ENCODE measurements at regions not wholly inside any gene's neighbourhood (a gene's known extent, or its start where the extent isn't known, plus 50 kb on each side); places are given as distances from the start of the nearest gene placed in this dataset.

GRCh38 chr7:153151766-153152165 is 392.2 kb downstream of the ACTR3B start:
- Histone ChIP-seq H3K4me3 (ENCODE audit: low read depth in 1 of 3, low read length in 3 of 3) (no peak overlapping the region), H3K9me3 (ENCODE audit: control insufficient read depth in 4 of 4, low read length in 3 of 4) (peaks cover 0 to 7% (median 5%) of the 10 kb centered on the region in 4 donors), H3K27me3 (ENCODE audit: control insufficient read depth in 4 of 4, insufficient read depth in 4 of 4, low read length in 3 of 4) (no peaks in the 10 kb centered on the region), H3K4me1 (ENCODE audit: control insufficient read depth in 4 of 4, insufficient read depth in 4 of 4, low read length in 3 of 4) (no peaks in the 10 kb centered on the region), H3K36me3 (ENCODE audit: control insufficient read depth in 4 of 4, insufficient read depth in 3 of 4, low read depth in 1 of 4, low read length in 3 of 4) (no peaks in the 10 kb centered on the region), H3K27ac (ENCODE audit: low read depth in 1 of 2, low read length in 2 of 2) (no peak overlapping the region), H3K9ac (ENCODE audit: low read depth in 1 of 2, low read length in 2 of 2) (no peak overlapping the region)
- TF ChIP-seq, protein P1, sequence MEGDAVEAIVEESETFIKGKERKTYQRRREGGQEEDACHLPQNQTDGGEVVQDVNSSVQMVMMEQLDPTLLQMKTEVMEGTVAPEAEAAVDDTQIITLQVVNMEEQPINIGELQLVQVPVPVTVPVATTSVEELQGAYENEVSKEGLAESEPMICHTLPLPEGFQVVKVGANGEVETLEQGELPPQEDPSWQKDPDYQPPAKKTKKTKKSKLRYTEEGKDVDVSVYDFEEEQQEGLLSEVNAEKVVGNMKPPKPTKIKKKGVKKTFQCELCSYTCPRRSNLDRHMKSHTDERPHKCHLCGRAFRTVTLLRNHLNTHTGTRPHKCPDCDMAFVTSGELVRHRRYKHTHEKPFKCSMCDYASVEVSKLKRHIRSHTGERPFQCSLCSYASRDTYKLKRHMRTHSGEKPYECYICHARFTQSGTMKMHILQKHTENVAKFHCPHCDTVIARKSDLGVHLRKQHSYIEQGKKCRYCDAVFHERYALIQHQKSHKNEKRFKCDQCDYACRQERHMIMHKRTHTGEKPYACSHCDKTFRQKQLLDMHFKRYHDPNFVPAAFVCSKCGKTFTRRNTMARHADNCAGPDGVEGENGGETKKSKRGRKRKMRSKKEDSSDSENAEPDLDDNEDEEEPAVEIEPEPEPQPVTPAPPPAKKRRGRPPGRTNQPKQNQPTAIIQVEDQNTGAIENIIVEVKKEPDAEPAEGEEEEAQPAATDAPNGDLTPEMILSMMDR (IDR thresholded peaks at IDR 0.05; ENCODE audit: low read depth, low read length, missing input control) = no peak
- no peak for TF ChIP-seq FOXA2 (IDR thresholded peaks at IDR 0.05)
- TF ChIP-seq YY1 (IDR thresholded peaks at IDR 0.05) = no peak
- TF ChIP-seq HNF4G (IDR thresholded peaks at IDR 0.05) = no peak
- no peak for TF ChIP-seq TAF1 (conservative IDR thresholded peaks at IDR 0.05)
- TF ChIP-seq, protein P2, sequence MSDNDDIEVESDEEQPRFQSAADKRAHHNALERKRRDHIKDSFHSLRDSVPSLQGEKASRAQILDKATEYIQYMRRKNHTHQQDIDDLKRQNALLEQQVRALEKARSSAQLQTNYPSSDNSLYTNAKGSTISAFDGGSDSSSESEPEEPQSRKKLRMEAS (IDR thresholded peaks at IDR 0.05) = no peak
- TF ChIP-seq ATF3 (IDR thresholded peaks at IDR 0.05) = no peak
- TF ChIP-seq, protein P3, sequence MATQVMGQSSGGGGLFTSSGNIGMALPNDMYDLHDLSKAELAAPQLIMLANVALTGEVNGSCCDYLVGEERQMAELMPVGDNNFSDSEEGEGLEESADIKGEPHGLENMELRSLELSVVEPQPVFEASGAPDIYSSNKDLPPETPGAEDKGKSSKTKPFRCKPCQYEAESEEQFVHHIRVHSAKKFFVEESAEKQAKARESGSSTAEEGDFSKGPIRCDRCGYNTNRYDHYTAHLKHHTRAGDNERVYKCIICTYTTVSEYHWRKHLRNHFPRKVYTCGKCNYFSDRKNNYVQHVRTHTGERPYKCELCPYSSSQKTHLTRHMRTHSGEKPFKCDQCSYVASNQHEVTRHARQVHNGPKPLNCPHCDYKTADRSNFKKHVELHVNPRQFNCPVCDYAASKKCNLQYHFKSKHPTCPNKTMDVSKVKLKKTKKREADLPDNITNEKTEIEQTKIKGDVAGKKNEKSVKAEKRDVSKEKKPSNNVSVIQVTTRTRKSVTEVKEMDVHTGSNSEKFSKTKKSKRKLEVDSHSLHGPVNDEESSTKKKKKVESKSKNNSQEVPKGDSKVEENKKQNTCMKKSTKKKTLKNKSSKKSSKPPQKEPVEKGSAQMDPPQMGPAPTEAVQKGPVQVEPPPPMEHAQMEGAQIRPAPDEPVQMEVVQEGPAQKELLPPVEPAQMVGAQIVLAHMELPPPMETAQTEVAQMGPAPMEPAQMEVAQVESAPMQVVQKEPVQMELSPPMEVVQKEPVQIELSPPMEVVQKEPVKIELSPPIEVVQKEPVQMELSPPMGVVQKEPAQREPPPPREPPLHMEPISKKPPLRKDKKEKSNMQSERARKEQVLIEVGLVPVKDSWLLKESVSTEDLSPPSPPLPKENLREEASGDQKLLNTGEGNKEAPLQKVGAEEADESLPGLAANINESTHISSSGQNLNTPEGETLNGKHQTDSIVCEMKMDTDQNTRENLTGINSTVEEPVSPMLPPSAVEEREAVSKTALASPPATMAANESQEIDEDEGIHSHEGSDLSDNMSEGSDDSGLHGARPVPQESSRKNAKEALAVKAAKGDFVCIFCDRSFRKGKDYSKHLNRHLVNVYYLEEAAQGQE (IDR thresholded peaks at IDR 0.05) = no peak
- TF ChIP-seq JUND (IDR thresholded peaks at IDR 0.05) = no peak
- TF ChIP-seq RAD21 (IDR thresholded peaks at IDR 0.05) = no peak
- TF ChIP-seq FOXA1 (IDR thresholded peaks at IDR 0.05) = no peak
- TF ChIP-seq ZBTB33 (IDR thresholded peaks at IDR 0.05) = no peak
- TF ChIP-seq NR2F2 (IDR thresholded peaks at IDR 0.05) = no peak
- no peak for TF ChIP-seq RXRA (IDR thresholded peaks at IDR 0.05)
- no peak for TF ChIP-seq EGR1 (IDR thresholded peaks at IDR 0.05; ENCODE audit: low read depth in 2 of 2)
- no peak for TF ChIP-seq GABPA (IDR thresholded peaks at IDR 0.05 in 1 of 2, conservative IDR thresholded peaks at IDR 0.05 in 1 of 2)
- TF ChIP-seq HNF4A (conservative IDR thresholded peaks at IDR 0.05) = no peak
- TF ChIP-seq SP1 (IDR thresholded peaks at IDR 0.05) = no peak
- 71% methylated on average over 8 of the region's 8 CpGs for WGBS
- DNase-seq (ENCODE audit: low spot score) = no peak

Data from liver (tissue), 8 donors.